H1 (cell line): ENCODE measurements at regions not wholly inside any gene's neighbourhood (a gene's known extent, or its start where the extent isn't known, plus 50 kb on each side); places are given as distances from the start of the nearest gene placed in this dataset.

ENCODE experiments used
- CTCF ChIA-PET: fragments of 300-600 bp; sonication (Branson Sonifier 250); formaldehyde crosslinking; loops from one replicate; lab custom pipeline; 2021; ENCODE audit not compliant: partially characterized antibody; lab: Charles Lee
- POLR2A ChIA-PET: fragments of 300-600 bp; sonication (Branson Sonifier 250); formaldehyde crosslinking; loops from one replicate; lab custom pipeline; 2021; ENCODE audit warnings: inconsistent platforms; ENCODE audit not compliant: partially characterized antibody; lab: Charles Lee
- DNase-seq, 2 experiments: peaks; one replicate each; pipeline versions ENCODE4 v3.0.0 to v3.0.0-alpha.2; 2010 to 2022; ENCODE audit warnings: low spot score in 2 of 2, low read depth in 1 of 2, mixed read lengths in 1 of 2
- FAIRE-seq: peaks from 2 replicates; lab custom pipeline; 2011; peaks lifted over from hg19 to GRCh38; lab: Jason Lieb, UNC
- H2AFZ ChIP-seq: 2 replicates; pipeline ENCODE4 v1.8.1; 2012; ENCODE audit warnings: low read length, inconsistent platforms
- H2AK5ac ChIP-seq: 2 replicates; pipeline ENCODE4 v1.6.1; 2013; ENCODE audit warnings: low read depth, low read length
- H2BK120ac ChIP-seq: replicated peaks from 2 replicates; pipeline ENCODE3; 2013; ENCODE audit warnings: low read depth, low read length, inconsistent platforms
- H2BK12ac ChIP-seq: 2 replicates; pipeline ENCODE4 v1.6.1; 2013; ENCODE audit warnings: low read depth, low read length
- H2BK15ac ChIP-seq: 2 replicates; pipeline ENCODE4 v1.6.1; 2013; ENCODE audit warnings: low read length
- H2BK20ac ChIP-seq: 2 replicates; pipeline ENCODE4 v1.6.1; 2013; ENCODE audit warnings: low read length
- H2BK5ac ChIP-seq: 2 replicates; pipeline ENCODE4 v1.6.1; 2013; ENCODE audit warnings: low read depth, low read length
- H3K14ac ChIP-seq: 2 replicates; pipeline ENCODE4 v1.6.1; 2013; ENCODE audit warnings: inconsistent platforms; ENCODE audit not compliant: insufficient read length
- H3K18ac ChIP-seq: 2 replicates; pipeline ENCODE4 v1.6.1; 2013; ENCODE audit warnings: low read length; ENCODE audit errors: extremely low read depth
- H3K23ac ChIP-seq: 2 replicates; pipeline ENCODE4 v1.6.1; 2013; ENCODE audit warnings: inconsistent platforms; ENCODE audit not compliant: insufficient read length
- H3K23me2 ChIP-seq: 2 replicates; pipeline ENCODE4 v1.6.1; 2013; ENCODE audit warnings: low read depth, low read length
- H3K27ac ChIP-seq: 2 replicates; pipeline ENCODE4 v1.6.1; 2011; ENCODE audit warnings: low read depth, low read length, inconsistent platforms
- H3K27me3 ChIP-seq, 4 experiments: replicated peaks in 1 of 4; 1 replicate in 1 of 4; 2 replicates in 3 of 4; pipeline versions ENCODE4 v1.6.1 to v1.8.1; 2011 to 2013; ENCODE audit warnings: low read length in 3 of 4, mild to moderate bottlenecking in 3 of 4, inconsistent platforms in 2 of 4, mixed read lengths in 2 of 4, moderate library complexity in 1 of 4; ENCODE audit not compliant: control insufficient read depth in 3 of 4, insufficient read depth in 3 of 4; ENCODE audit errors: extremely low read depth in 1 of 4
- H3K36me3 ChIP-seq, 4 experiments: 2 replicates each; pipeline versions ENCODE4 v1.6.1 to v1.8.1; 2011 to 2013; ENCODE audit warnings: mild to moderate bottlenecking in 4 of 4, low read length in 3 of 4, moderate library complexity in 2 of 4, control low read depth in 1 of 4, inconsistent platforms in 1 of 4; ENCODE audit not compliant: insufficient read depth in 4 of 4, control insufficient read depth in 2 of 4
- H3K4ac ChIP-seq: replicated peaks from 2 replicates; pipeline ENCODE3; 2013; ENCODE audit warnings: low read length, low read depth, mixed read lengths, inconsistent platforms; ENCODE audit not compliant: insufficient read length
- H3K4me1 ChIP-seq, 4 experiments: replicated peaks in 1 of 4; 1 replicate in 1 of 4; 2 replicates in 3 of 4; pipeline versions ENCODE4 v1.6.1 to v1.8.1; 2011 to 2013; ENCODE audit warnings: low read length in 3 of 4, inconsistent platforms in 2 of 4, mixed read lengths in 1 of 4; ENCODE audit not compliant: insufficient read depth in 4 of 4, control insufficient read depth in 3 of 4
- H3K4me2 ChIP-seq, 2 experiments: 2 replicates each; pipeline versions ENCODE4 v1.6.1 to v1.8.1; 2011 to 2013; ENCODE audit warnings: low read depth in 2 of 2, low read length in 2 of 2, control low read depth in 1 of 2, inconsistent platforms in 1 of 2, mild to moderate bottlenecking in 1 of 2; ENCODE audit not compliant: insufficient read depth in 1 of 2
- H3K4me3 ChIP-seq, 4 experiments: fragments of 200-600, 300-600 bp in 1 of 4; sonication (generic), shearing (Covaris generic), sonication (Bioruptor Twin) in 1 of 4; 2 replicates each; pipeline versions ENCODE4 v1.5.1 to v1.8.1; 2011 to 2016; ENCODE audit warnings: low read length in 4 of 4, low read depth in 3 of 4, control low read depth in 2 of 4, inconsistent platforms in 2 of 4, mild to moderate bottlenecking in 2 of 4, mixed read lengths in 1 of 4, moderate library complexity in 1 of 4; ENCODE audit not compliant: insufficient read depth in 2 of 4; ENCODE audit errors: extremely low read depth in 1 of 4
- H3K56ac ChIP-seq: replicated peaks from 2 replicates; pipeline ENCODE3; 2013; ENCODE audit warnings: low read depth, mild to moderate bottlenecking, mixed read lengths, low read length, inconsistent platforms; ENCODE audit not compliant: insufficient read length
- H3K79me1 ChIP-seq: 2 replicates; pipeline ENCODE4 v1.6.1; 2013; ENCODE audit warnings: low read depth, low read length, control low read depth
- H3K79me2 ChIP-seq, 2 experiments: 2 replicates each; pipeline versions ENCODE4 v1.6.1 to v1.8.1; 2012 to 2013; ENCODE audit warnings: low read length in 2 of 2, mild to moderate bottlenecking in 2 of 2, inconsistent platforms in 1 of 2; ENCODE audit not compliant: insufficient read depth in 2 of 2, control insufficient read depth in 1 of 2
- H3K9ac ChIP-seq, 4 experiments: replicated peaks in 1 of 4; 1 replicate in 1 of 4; 2 replicates in 3 of 4; pipeline versions ENCODE4 v1.6.1 to v1.8.1; 2011 to 2013; ENCODE audit warnings: low read depth in 3 of 4, low read length in 3 of 4, control low read depth in 2 of 4, mild to moderate bottlenecking in 2 of 4, moderate library complexity in 2 of 4, inconsistent platforms in 1 of 4; ENCODE audit errors: extremely low read depth in 1 of 4
- H3K9me3 ChIP-seq, 2 experiments: 2 replicates each; pipeline versions ENCODE4 v1.6.1 to v1.8.1; 2012 to 2013; ENCODE audit warnings: mild to moderate bottlenecking in 2 of 2, moderate library complexity in 2 of 2, control low read depth in 1 of 2, inconsistent platforms in 1 of 2, low read depth in 1 of 2, low read length in 1 of 2, mixed read lengths in 1 of 2; ENCODE audit not compliant: insufficient read depth in 2 of 2
- H4K20me1 ChIP-seq, 2 experiments: replicated peaks in 1 of 2; 2 replicates each; pipeline versions ENCODE3 to v1.8.1; 2011 to 2013; ENCODE audit warnings: inconsistent platforms in 2 of 2, low read length in 2 of 2, mild to moderate bottlenecking in 1 of 2; ENCODE audit not compliant: insufficient read depth in 2 of 2, control insufficient read depth in 1 of 2
- H4K5ac ChIP-seq: 2 replicates; pipeline ENCODE4 v1.6.1; 2013; ENCODE audit warnings: low read length, low read depth, mixed read lengths, inconsistent platforms; ENCODE audit not compliant: insufficient read length
- H4K8ac ChIP-seq: 2 replicates; pipeline ENCODE4 v1.8.0; 2013; ENCODE audit warnings: mild to moderate bottlenecking, moderate library complexity, low read length, inconsistent platforms; ENCODE audit not compliant: insufficient read depth; ENCODE audit errors: extremely low read depth
- H4K91ac ChIP-seq: replicated peaks from 2 replicates; pipeline ENCODE3; 2013; ENCODE audit warnings: low read length, mixed read lengths, inconsistent platforms; ENCODE audit not compliant: insufficient read length
- BCL11A ChIP-seq, 2 experiments: IDR thresholded peaks; one replicate each; pipeline ENCODE4 v1.6.1; 2011; ENCODE audit warnings: low read depth in 2 of 2, low read length in 2 of 2, mild to moderate bottlenecking in 2 of 2
- BRCA1 ChIP-seq: IDR thresholded peaks from 2 replicates; pipeline ENCODE4 v1.6.1; 2012; ENCODE audit warnings: low read depth, low read length, improper control_type of control experiment
- CBX5 ChIP-seq: fragments of 300-800, 300-1000 bp; sonication (generic); IDR thresholded peaks from 2 replicates; pipeline ENCODE4 v1.7.1; 2016; ENCODE audit warnings: antibody characterized with exemption, low read length, low read depth
- CHD2 ChIP-seq: IDR thresholded peaks from 2 replicates; pipeline ENCODE4 v1.6.1; 2012; ENCODE audit warnings: low read length, improper control_type of control experiment
- CREB1 ChIP-seq: IDR thresholded peaks from 2 replicates; pipeline ENCODE4 v1.6.1; 2012; ENCODE audit warnings: inconsistent platforms
- GABPA ChIP-seq: IDR thresholded peaks from 2 replicates; pipeline ENCODE4 v1.6.1; 2011; ENCODE audit warnings: mild to moderate bottlenecking, low read length, moderate library complexity, borderline replicate concordance; ENCODE audit not compliant: insufficient read depth
- GTF2F1 ChIP-seq: IDR thresholded peaks from 2 replicates; pipeline ENCODE4 v1.6.1; 2012; ENCODE audit warnings: low read depth, low read length, improper control_type of control experiment, borderline replicate concordance
- JUN ChIP-seq: IDR thresholded peaks from 2 replicates; pipeline ENCODE4 v1.6.1; 2011; ENCODE audit warnings: low read depth, mild to moderate bottlenecking, improper control_type of control experiment, low read length
- KDM4A ChIP-seq: IDR thresholded peaks from one replicate; pipeline ENCODE4 v1.7.1; 2012; ENCODE audit warnings: low read depth, mild to moderate bottlenecking, moderate library complexity, low read length, inconsistent platforms; ENCODE audit not compliant: severe bottlenecking
- KDM5A ChIP-seq: fragments of 200-600 bp; IDR thresholded peaks from 2 replicates; pipeline ENCODE4 v1.7.1; 2012; ENCODE audit warnings: mild to moderate bottlenecking, low read length, inconsistent platforms, mixed read lengths
- NRF1 ChIP-seq: IDR thresholded peaks from 2 replicates; pipeline ENCODE4 v1.6.1; 2011; ENCODE audit warnings: mild to moderate bottlenecking, low read depth, low read length, improper control_type of control experiment
- PHF8 ChIP-seq: fragments of 200-600 bp; sonication (generic); conservative IDR thresholded peaks from 2 replicates; pipeline ENCODE4 v1.7.1; 2012; ENCODE audit warnings: low read depth, mild to moderate bottlenecking, inconsistent platforms, low read length, moderate library complexity
- RXRA ChIP-seq: IDR thresholded peaks from 2 replicates; pipeline ENCODE4 v1.6.1; 2011; ENCODE audit warnings: low read depth, mild to moderate bottlenecking, low read length, moderate library complexity; ENCODE audit not compliant: insufficient read depth
- TAF1 ChIP-seq: IDR thresholded peaks from 2 replicates; pipeline ENCODE4 v1.6.1; 2011; ENCODE audit warnings: mild to moderate bottlenecking, low read depth, low read length
- TEAD4 ChIP-seq: IDR thresholded peaks from 2 replicates; pipeline ENCODE4 v1.6.1; 2012; ENCODE audit warnings: low read depth, low read length, inconsistent platforms, mixed read lengths
- YY1 ChIP-seq: IDR thresholded peaks from 2 replicates; pipeline ENCODE4 v1.6.1; 2011; ENCODE audit warnings: low read depth, mild to moderate bottlenecking, low read length
- WGBS, 2 experiments: shearing (Covaris generic) in 1 of 2; methylation state at CpG; one replicate each; pipeline versions ENCODE4 v1.1.6 to v1.1.7; 2013 to 2015; ENCODE audit warnings: low lambda C conversion rate in 2 of 2, mixed read lengths in 2 of 2, inconsistent platforms in 1 of 2, low coverage in 1 of 2, missing lambda C conversion rate in 1 of 2; ENCODE audit not compliant: insufficient replicate concordance in 2 of 2, insufficient coverage in 1 of 2, insufficient read length in 1 of 2; ENCODE audit errors: extremely low coverage in 1 of 2, missing lambda C conversion rate in 1 of 2; 5-methylcytosine and 5-hydroxymethylcytosine counted together

- Histone ChIP-seq H2BK20ac (no peak overlapping the region), H3K23ac (no peak overlapping the region), H2AFZ (no peak overlapping the region), H4K91ac (no peak overlapping the region), H3K27ac (no peak overlapping the region), H3K36me3 (no peaks in the 10 kb centered on the region), H3K27me3 (no peaks in the 10 kb centered on the region), H2BK15ac (no peak overlapping the region), H4K8ac (no peak overlapping the region), H3K9ac (no peak overlapping the region), H2BK120ac (no peak overlapping the region), H3K79me1 (no peaks in the 10 kb centered on the region), H3K79me2 (no peaks in the 10 kb centered on the region), H3K18ac (no peak overlapping the region), H3K4me3 (no peak overlapping the region), H4K20me1 (no peaks in the 10 kb centered on the region), H3K23me2 (peaks cover 2% of the 10 kb centered on the region; the same call in 1 of the 2 replicates), H3K4me1 (no peaks in the 10 kb centered on the region), H2BK5ac (no peak overlapping the region), H3K4me2 (no peak overlapping the region), H3K14ac (no peak overlapping the region), H3K56ac (no peak overlapping the region), H4K5ac (no peak overlapping the region), H2AK5ac (no peak overlapping the region), H3K9me3 (peaks cover 6 to 16% of the 10 kb centered on the region in 2 experiments; a peak in 2 of 4 replicates), H3K4ac (no peak overlapping the region), H2BK12ac (no peak overlapping the region)
- 92% methylated on average over 1 of the region's 1 CpG; no CpG with 5 or more reads in 1 of the 2 experiments for WGBS, 2 experiments
- ChIA-PET POLR2A (no interaction called here), CTCF (no interaction called here)
- FAIRE-seq = no peak
- no peak for DNase-seq
- TF ChIP-seq BRCA1 = no peak
- TF ChIP-seq RXRA = no peak
- TF ChIP-seq TEAD4 = no peak
- TF ChIP-seq BCL11A (IDR thresholded peaks at IDR 0.05; ENCODE audit: low read depth in 2 of 2, low read length in 2 of 2) = no peak
- no peak for TF ChIP-seq CBX5
- no peak for TF ChIP-seq YY1
- no peak for TF ChIP-seq NRF1
- no peak for TF ChIP-seq CHD2
- no peak for TF ChIP-seq GTF2F1
- TF ChIP-seq CREB1 = no peak
- TF ChIP-seq GABPA = no peak
- TF ChIP-seq KDM5A = no peak
- TF ChIP-seq TAF1 = no peak
- no peak for TF ChIP-seq KDM4A
- TF ChIP-seq PHF8 = no peak
- TF ChIP-seq JUN = no peak
Measured at GRCh38 chr10:9643782-9644181, 1373.9 kb upstream of the CELF2 start.
